Suprapubic skin (tissue), 4 donors: ENCODE measurements at regions not wholly inside any gene's neighbourhood (a gene's known extent, or its start where the extent isn't known, plus 50 kb on each side); places are given as distances from the start of the nearest gene placed in this dataset.

Experiments used
- DNase-seq, 2 donors: peaks; one replicate each; pipeline ENCODE4 v3.0.0-alpha.2; 2019; ENCODE audit warnings: low spot score in 2 of 2
- H3K27ac ChIP-seq: fragments of 200-600 bp; sonication (generic); one replicate; pipeline ENCODE4 v1.5.1; 2019
- H3K27me3 ChIP-seq: fragments of 200-600 bp; sonication (generic); one replicate; pipeline ENCODE4 v1.5.1; 2019
- H3K36me3 ChIP-seq: fragments of 200-600 bp; sonication (generic); one replicate; pipeline ENCODE4 v1.5.1; 2019
- H3K4me1 ChIP-seq: fragments of 200-600 bp; sonication (generic); one replicate; pipeline ENCODE4 v1.5.1; 2019
- H3K4me3 ChIP-seq: fragments of 200-600 bp; sonication (generic); one replicate; pipeline ENCODE4 v1.5.1; 2019; ENCODE audit warnings: mild to moderate bottlenecking
- H3K9me3 ChIP-seq: fragments of 200-600 bp; sonication (generic); one replicate; pipeline ENCODE4 v1.5.1; 2019
- CTCF ChIP-seq, 2 donors: fragments of 200-600 bp in 1 of 2; fragments of 450-650 bp in 1 of 2; sonication (generic) in 1 of 2; IDR thresholded peaks; one replicate each; pipeline ENCODE4 v1.5.1; 2016 to 2019; ENCODE audit warnings: antibody characterized with exemption in 2 of 2, mild to moderate bottlenecking in 1 of 2, moderate library complexity in 1 of 2
- EP300 ChIP-seq: sonication (generic); formaldehyde crosslinking; IDR thresholded peaks from one replicate; pipeline ENCODE4 v1.6.1; 2017; ENCODE audit warnings: antibody characterized with exemption
- POLR2A ChIP-seq, 2 donors: fragments of 450-650 bp; IDR thresholded peaks; one replicate each; pipeline ENCODE4 v1.6.1; 2017; ENCODE audit warnings: antibody characterized with exemption in 2 of 2, mild to moderate bottlenecking in 2 of 2, moderate library complexity in 2 of 2
- POLR2AphosphoS5 ChIP-seq, 3 donors: sonication (generic); formaldehyde crosslinking; IDR thresholded peaks; one replicate each; pipeline ENCODE4 v1.6.1; 2017; ENCODE audit warnings: antibody characterized with exemption in 3 of 3
- WGBS: methylation state at CpG from one replicate; pipeline ENCODE4 v1.1.5; 2018; 5-methylcytosine and 5-hydroxymethylcytosine counted together

GRCh38 chr2:23149777-23150176 lies 235.2 kb upstream of the KLHL29 start:
- DNase-seq, result no peak
- H3K36me3 ChIP-seq, result no peaks in the 10 kb centered on the region
- no peaks in the 10 kb centered on the region for H3K27me3 ChIP-seq
- no peaks in the 10 kb centered on the region for H3K9me3 ChIP-seq
- no peak overlapping the region for H3K27ac ChIP-seq
- 56% methylated on average over 2 of the region's 2 CpGs for WGBS
- no peak overlapping the region for H3K4me3 ChIP-seq
- TF ChIP-seq CTCF (IDR thresholded peaks at IDR 0.05), result no peak
- H3K4me1 ChIP-seq, result no peaks in the 10 kb centered on the region

- no peak for DNase-seq
- TF ChIP-seq POLR2AphosphoS5 (IDR thresholded peaks at IDR 0.05), result no peak
- no peak for TF ChIP-seq EP300
- no peak for TF ChIP-seq CTCF (IDR thresholded peaks at IDR 0.05)
- TF ChIP-seq POLR2A (IDR thresholded peaks at IDR 0.05), result no peak
- no peaks in the 10 kb centered on the region for H3K4me1 ChIP-seq
- no peaks in the 10 kb centered on the region for H3K27me3 ChIP-seq
- H3K9me3 ChIP-seq, result no peaks in the 10 kb centered on the region
- 86% methylated on average over 3 of the region's 3 CpGs for WGBS
- no peak overlapping the region for H3K4me3 ChIP-seq
- H3K36me3 ChIP-seq, result no peaks in the 10 kb centered on the region
- H3K27ac ChIP-seq, result no peak overlapping the region
Observed at GRCh38 chr2:23153484-23153883, 231.5 kb upstream of the KLHL29 start.

GRCh38 chr2:23155022-23155421 lies 230.0 kb upstream of the KLHL29 start:
- TF ChIP-seq POLR2AphosphoS5 (IDR thresholded peaks at IDR 0.05), result no peak
- no peak for TF ChIP-seq EP300
- TF ChIP-seq POLR2A (IDR thresholded peaks at IDR 0.05), result no peak
- no peak for TF ChIP-seq CTCF (IDR thresholded peaks at IDR 0.05)
- Histone ChIP-seq H3K4me1 (no peaks in the 10 kb centered on the region), H3K9me3 (no peaks in the 10 kb centered on the region), H3K27me3 (no peaks in the 10 kb centered on the region), H3K36me3 (no peaks in the 10 kb centered on the region), H3K27ac (no peak overlapping the region), H3K4me3 (no peak overlapping the region)
- 71% methylated on average over 4 of the region's 4 CpGs for WGBS
- no peak for DNase-seq

- Histone ChIP-seq H3K27me3 (no peaks in the 10 kb centered on the region), H3K36me3 (no peaks in the 10 kb centered on the region), H3K4me1 (no peaks in the 10 kb centered on the region), H3K4me3 (no peak overlapping the region), H3K27ac (no peak overlapping the region), H3K9me3 (no peaks in the 10 kb centered on the region)
- no peak for DNase-seq
- no peak for TF ChIP-seq POLR2AphosphoS5 (IDR thresholded peaks at IDR 0.05)
- TF ChIP-seq POLR2A (IDR thresholded peaks at IDR 0.05), result no peak
- TF ChIP-seq EP300, result no peak
- no peak for TF ChIP-seq CTCF (IDR thresholded peaks at IDR 0.05)
Observed at GRCh38 chr2:23157812-23158211, 227.2 kb upstream of the KLHL29 start.

- WGBS, result 47% methylated on average over 2 of the region's 2 CpGs
Observed at GRCh38 chr2:23158306-23158705, 226.7 kb upstream of the KLHL29 start.

More at GRCh38 chr2:23158306-23158705, 226.7 kb upstream of the KLHL29 start:
- Histone ChIP-seq H3K27ac (no peak overlapping the region), H3K27me3 (no peaks in the 10 kb centered on the region), H3K4me1 (no peaks in the 10 kb centered on the region), H3K9me3 (no peaks in the 10 kb centered on the region), H3K4me3 (no peak overlapping the region), H3K36me3 (no peaks in the 10 kb centered on the region)
- DNase-seq, result no peak
- TF ChIP-seq CTCF (IDR thresholded peaks at IDR 0.05) (no peak), POLR2A (IDR thresholded peaks at IDR 0.05) (no peak), POLR2AphosphoS5 (IDR thresholded peaks at IDR 0.05) (no peak), EP300 (no peak)
